Activated CD8-positive, alpha-beta T cell treated with anti-CD3 and anti-CD28 coated beads, Interleukin-2, amount 10 ng/mL, durations not matched to agents 7 days and 5 days (primary cell): ENCODE measurements at regions not wholly inside any gene's neighbourhood (a gene's known extent, or its start where the extent isn't known, plus 50 kb on each side); places are given as distances from the start of the nearest gene placed in this dataset.

Source experiments
- ATAC-seq: fragments of 150-1000 bp; cut with Tn5 transposase; one replicate; pipeline ENCODE4 v1.10.0; 2021; ENCODE audit warnings: moderate library complexity
- CTCF ChIA-PET: fragments of 350-600 bp; sonication (Branson Sonifier 250); formaldehyde crosslinking; loops from one replicate; lab custom pipeline; 2021; ENCODE audit warnings: antibody characterized with exemption; lab: Charles Lee
- POLR2A ChIA-PET: fragments of 350-600 bp; sonication (Branson Sonifier 250); formaldehyde crosslinking; loops from one replicate; lab custom pipeline; 2021; ENCODE audit warnings: antibody characterized with exemption; lab: Charles Lee
- DNase-seq: peaks from one replicate; pipeline ENCODE4 v3.0.0-alpha.2; 2020
- H3K27ac Mint-ChIP-seq: one replicate; pipeline ENCODE4 v1.8.0; 2021; ENCODE audit warnings: mild to moderate bottlenecking, mixed read lengths
- H3K27me3 Mint-ChIP-seq: one replicate; pipeline ENCODE4 v1.8.0; 2021; ENCODE audit warnings: low read depth, mixed read lengths
- H3K36me3 Mint-ChIP-seq: one replicate; pipeline ENCODE4 v1.8.0; 2021; ENCODE audit warnings: low read depth, mixed read lengths
- H3K4me1 Mint-ChIP-seq: one replicate; pipeline ENCODE4 v1.8.0; 2021; ENCODE audit warnings: low read depth, mixed read lengths
- H3K4me3 Mint-ChIP-seq: one replicate; pipeline ENCODE4 v1.8.0; 2021; ENCODE audit warnings: mild to moderate bottlenecking, mixed read lengths
- H3K9me3 Mint-ChIP-seq: one replicate; pipeline ENCODE4 v1.8.0; 2022; ENCODE audit warnings: mixed read lengths; ENCODE audit not compliant: insufficient read depth

DNA sequence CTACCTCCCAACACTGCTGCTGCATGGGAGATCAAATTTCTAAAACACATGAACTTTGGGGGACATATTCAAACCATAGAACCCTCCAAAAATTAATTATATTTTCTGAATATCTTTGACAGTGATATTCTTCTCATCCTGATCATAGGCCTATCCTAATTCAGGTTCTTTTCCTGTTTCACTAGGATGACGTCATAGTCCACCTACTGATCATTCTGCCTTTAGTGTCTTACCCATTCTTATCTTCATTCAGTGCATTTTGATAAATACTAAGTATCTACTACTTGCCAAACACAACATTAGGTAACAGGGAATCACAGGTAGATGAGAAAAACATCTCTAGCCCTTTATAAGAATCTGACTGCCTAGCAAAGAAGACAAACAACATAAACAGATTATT is 179.1 kb upstream of the PRLR start:
- H3K4me1 Mint-ChIP-seq, result no peaks in the 10 kb centered on the region
- no peaks in the 10 kb centered on the region for H3K9me3 Mint-ChIP-seq
- POLR2A ChIA-PET, result no interaction called here
- no peaks in the 10 kb centered on the region for H3K27me3 Mint-ChIP-seq
- H3K36me3 Mint-ChIP-seq, result no peaks in the 10 kb centered on the region
- no peak overlapping the region for H3K27ac Mint-ChIP-seq
- DNase-seq (no peak), ATAC-seq (no peak)
- CTCF ChIA-PET, result no interaction called here
- no peak overlapping the region for H3K4me3 Mint-ChIP-seq

DNA sequence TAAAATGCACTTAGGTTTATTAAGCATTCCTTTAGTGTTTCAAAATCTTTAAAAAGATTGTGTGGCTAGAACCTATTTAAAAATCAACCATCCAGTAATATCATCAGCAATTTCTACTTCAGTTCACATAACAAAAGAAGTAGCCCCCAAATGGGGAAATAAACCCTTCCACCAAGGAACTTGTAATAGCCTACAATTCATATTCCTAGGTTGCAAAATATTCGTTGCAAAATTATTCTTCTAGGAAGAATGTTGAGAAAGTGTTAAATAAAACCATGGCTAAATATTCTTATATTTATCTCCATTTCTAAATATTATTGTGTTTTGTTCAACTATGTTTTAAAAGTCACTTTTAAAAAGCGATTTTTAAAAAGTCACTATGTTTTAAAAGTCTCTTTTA is 177.9 kb upstream of the PRLR start:
- ATAC-seq (no peak), DNase-seq (no peak)
- Mint-ChIP-seq H3K9me3 (no peaks in the 10 kb centered on the region), H3K27ac (no peak overlapping the region), H3K4me1 (no peaks in the 10 kb centered on the region), H3K36me3 (no peaks in the 10 kb centered on the region), H3K4me3 (no peak overlapping the region), H3K27me3 (no peaks in the 10 kb centered on the region)
- POLR2A ChIA-PET, result no interaction called here
- CTCF ChIA-PET, result no interaction called here

DNA sequence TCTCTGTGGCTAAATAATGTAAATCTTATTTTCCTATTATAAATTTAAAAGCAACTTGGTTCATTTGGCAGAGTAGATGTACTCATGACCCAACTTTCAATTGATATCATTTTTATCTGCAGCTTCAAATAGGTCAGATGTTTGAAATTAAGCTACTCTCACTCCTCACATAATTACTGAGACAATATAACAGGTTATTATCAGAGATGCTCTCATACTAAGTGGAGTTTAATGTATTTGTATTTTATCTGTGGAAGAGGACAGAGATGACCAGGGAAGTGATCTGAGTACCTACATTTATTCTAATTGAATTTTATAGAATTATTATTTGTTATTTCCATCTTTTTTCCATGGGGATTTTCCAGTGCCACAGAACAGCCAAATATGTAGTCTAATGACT is 177.4 kb upstream of the PRLR start:
- Mint-ChIP-seq H3K27me3 (no peaks in the 10 kb centered on the region), H3K36me3 (no peaks in the 10 kb centered on the region), H3K9me3 (no peaks in the 10 kb centered on the region), H3K27ac (no peak overlapping the region), H3K4me1 (no peaks in the 10 kb centered on the region), H3K4me3 (no peak overlapping the region)
- ATAC-seq (no peak), DNase-seq (no peak)
- ChIA-PET POLR2A (no interaction called here), CTCF (no interaction called here)

DNA sequence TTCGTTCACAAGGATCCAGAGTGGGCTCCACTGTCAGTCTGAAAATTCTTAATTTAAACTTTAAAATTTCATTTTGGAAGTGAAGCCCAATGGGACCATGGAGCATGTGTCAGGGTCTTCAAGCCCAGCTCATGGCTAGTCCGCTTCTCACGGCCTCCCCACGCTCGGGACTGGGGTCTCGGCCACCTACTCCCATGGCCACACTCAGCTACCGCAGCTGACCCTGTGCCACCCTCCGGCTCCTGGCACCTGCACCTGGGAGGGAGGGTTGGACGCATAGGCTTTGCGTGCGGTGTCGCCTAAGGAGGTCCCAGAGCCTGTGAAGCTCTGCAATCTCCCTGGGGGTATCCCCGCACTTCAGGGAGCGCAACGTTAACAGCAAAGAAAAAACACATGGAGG is 175.7 kb upstream of the PRLR start:
- no peaks in the 10 kb centered on the region for H3K4me1 Mint-ChIP-seq
- no peaks in the 10 kb centered on the region for H3K36me3 Mint-ChIP-seq
- no peak for DNase-seq
- no peaks in the 10 kb centered on the region for H3K9me3 Mint-ChIP-seq
- no peak overlapping the region for H3K4me3 Mint-ChIP-seq
- ChIA-PET POLR2A (no interaction called here), CTCF (interaction anchor here (0.7 kb wide), 1 partner anchor 42 kb away, joined by 3 read pairs; no protein-coding TSS in a partner anchor)
- H3K27me3 Mint-ChIP-seq, result no peaks in the 10 kb centered on the region
- no peak overlapping the region for H3K27ac Mint-ChIP-seq
- no peak for ATAC-seq

DNA sequence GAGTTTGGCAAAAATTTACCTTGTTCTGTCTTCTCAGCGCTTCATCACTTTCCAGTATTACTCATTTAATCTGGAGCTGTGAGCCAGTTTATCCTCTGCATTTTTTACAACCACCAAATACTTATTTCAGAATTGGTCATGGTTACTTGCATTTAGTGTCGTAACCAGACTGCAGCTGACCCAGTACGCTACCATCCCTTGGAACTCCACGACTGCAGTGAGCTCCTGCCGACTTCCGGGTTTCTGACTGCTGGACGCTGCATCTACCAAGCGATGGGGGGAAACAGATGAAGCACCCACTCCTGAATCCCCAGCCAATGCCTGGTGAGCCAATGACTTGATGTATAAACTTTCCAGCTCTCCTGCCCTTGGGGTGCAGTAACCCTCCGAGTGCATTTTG is 174.4 kb upstream of the PRLR start:
- no peak for DNase-seq
- Mint-ChIP-seq H3K36me3 (no peaks in the 10 kb centered on the region), H3K27ac (no peak overlapping the region), H3K4me1 (no peaks in the 10 kb centered on the region), H3K27me3 (no peaks in the 10 kb centered on the region), H3K9me3 (no peaks in the 10 kb centered on the region), H3K4me3 (no peak overlapping the region)
- ChIA-PET CTCF (no interaction called here), POLR2A (no interaction called here)
- no peak for ATAC-seq

DNA sequence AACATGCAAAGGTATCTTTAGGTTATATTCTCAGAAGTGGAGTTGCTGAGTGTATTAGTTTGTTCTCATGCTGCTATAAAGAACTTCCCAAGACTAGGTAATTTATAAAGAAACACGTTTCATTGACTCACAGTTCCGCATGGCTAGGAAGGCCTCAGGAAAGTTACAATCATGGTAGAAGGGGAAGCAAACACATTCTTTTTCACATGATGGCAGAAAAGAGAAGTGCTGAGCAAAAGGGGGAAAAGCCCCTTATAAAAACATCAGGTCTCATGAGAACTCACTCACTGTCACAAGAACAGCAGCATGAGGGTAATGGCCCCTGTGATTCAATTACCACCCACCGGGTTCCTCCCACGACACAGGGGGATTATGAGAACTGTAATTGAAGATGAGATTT is 163.6 kb upstream of the PRLR start:
- Mint-ChIP-seq H3K27ac (no peak overlapping the region), H3K36me3 (no peaks in the 10 kb centered on the region), H3K27me3 (no peaks in the 10 kb centered on the region), H3K9me3 (no peaks in the 10 kb centered on the region), H3K4me3 (no peak overlapping the region), H3K4me1 (no peaks in the 10 kb centered on the region)
- CTCF ChIA-PET, result no interaction called here
- POLR2A ChIA-PET, result no interaction called here
- ATAC-seq (no peak), DNase-seq (no peak)

DNA sequence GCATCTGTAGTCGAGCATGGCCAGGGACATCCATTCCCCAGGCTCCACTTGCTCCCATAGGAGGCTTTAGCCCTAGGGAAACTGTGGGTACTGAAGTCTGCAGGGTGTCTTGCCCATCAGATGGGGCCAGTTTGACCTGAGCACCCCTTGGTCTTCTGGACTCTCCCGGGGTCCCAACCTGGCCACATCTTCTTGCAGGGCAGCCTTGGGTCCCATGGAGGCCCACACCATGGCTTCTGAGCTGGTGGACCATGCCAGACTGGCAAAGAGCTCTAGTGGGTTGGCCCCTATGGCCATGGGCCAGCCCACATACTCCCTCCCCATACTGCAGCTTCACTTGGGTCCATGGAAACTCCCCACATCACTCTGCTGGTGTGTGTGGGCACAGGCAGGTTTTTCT is 154.4 kb upstream of the PRLR start:
- H3K27ac Mint-ChIP-seq, result no peak overlapping the region
- ATAC-seq, result no peak
- no peaks in the 10 kb centered on the region for H3K27me3 Mint-ChIP-seq
- H3K4me1 Mint-ChIP-seq, result no peaks in the 10 kb centered on the region
- no peak for DNase-seq
- H3K36me3 Mint-ChIP-seq, result no peaks in the 10 kb centered on the region
- H3K9me3 Mint-ChIP-seq, result no peaks in the 10 kb centered on the region
- CTCF ChIA-PET, result no interaction called here
- H3K4me3 Mint-ChIP-seq, result no peak overlapping the region
- POLR2A ChIA-PET, result interaction anchor here (0.5 kb wide), 1 partner anchor 19 kb away, joined by 3 read pairs; no protein-coding TSS in a partner anchor

GRCh38 chr5:35383041-35383440 is 152.8 kb upstream of the PRLR start:
- Mint-ChIP-seq H3K4me1 (no peaks in the 10 kb centered on the region), H3K27me3 (no peaks in the 10 kb centered on the region), H3K9me3 (no peaks in the 10 kb centered on the region), H3K36me3 (no peaks in the 10 kb centered on the region), H3K27ac (no peak overlapping the region), H3K4me3 (no peak overlapping the region)
- CTCF ChIA-PET, result no interaction called here
- DNase-seq (no peak), ATAC-seq (no peak)
- POLR2A ChIA-PET, result no interaction called here

DNA sequence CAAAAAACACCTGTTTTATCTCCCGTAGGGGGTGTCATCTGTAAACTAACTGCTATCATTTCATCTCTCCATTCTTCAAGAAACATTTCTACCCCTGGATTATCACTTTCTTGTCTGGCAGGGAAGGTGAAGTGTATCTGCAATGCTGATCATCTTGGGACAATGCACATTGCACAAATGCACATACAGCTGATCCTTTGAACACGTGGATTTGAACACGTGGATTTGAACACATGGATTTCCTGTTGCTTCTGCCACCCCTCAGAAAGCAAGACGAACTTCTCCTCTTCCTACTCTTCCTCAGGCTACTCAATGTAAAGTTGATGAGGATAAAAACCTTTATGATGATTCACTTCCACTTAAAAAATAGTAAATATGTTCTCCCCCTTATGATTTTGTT is 147.4 kb upstream of the PRLR start:
- Mint-ChIP-seq H3K9me3 (no peaks in the 10 kb centered on the region), H3K4me1 (no peaks in the 10 kb centered on the region), H3K4me3 (no peak overlapping the region), H3K36me3 (no peaks in the 10 kb centered on the region), H3K27ac (no peak overlapping the region), H3K27me3 (no peaks in the 10 kb centered on the region)
- DNase-seq (no peak), ATAC-seq (no peak)
- CTCF ChIA-PET, result no interaction called here
- POLR2A ChIA-PET, result no interaction called here

- DNase-seq (no peak), ATAC-seq (no peak)
- CTCF ChIA-PET, result no interaction called here
- no peaks in the 10 kb centered on the region for H3K36me3 Mint-ChIP-seq
- no peaks in the 10 kb centered on the region for H3K9me3 Mint-ChIP-seq
- H3K4me3 Mint-ChIP-seq, result no peak overlapping the region
- POLR2A ChIA-PET, result no interaction called here
- H3K27me3 Mint-ChIP-seq, result no peaks in the 10 kb centered on the region
- H3K27ac Mint-ChIP-seq, result no peak overlapping the region
- H3K4me1 Mint-ChIP-seq, result no peaks in the 10 kb centered on the region
Measured at GRCh38 chr5:35374584-35374983, 144.3 kb upstream of the PRLR start.

DNA sequence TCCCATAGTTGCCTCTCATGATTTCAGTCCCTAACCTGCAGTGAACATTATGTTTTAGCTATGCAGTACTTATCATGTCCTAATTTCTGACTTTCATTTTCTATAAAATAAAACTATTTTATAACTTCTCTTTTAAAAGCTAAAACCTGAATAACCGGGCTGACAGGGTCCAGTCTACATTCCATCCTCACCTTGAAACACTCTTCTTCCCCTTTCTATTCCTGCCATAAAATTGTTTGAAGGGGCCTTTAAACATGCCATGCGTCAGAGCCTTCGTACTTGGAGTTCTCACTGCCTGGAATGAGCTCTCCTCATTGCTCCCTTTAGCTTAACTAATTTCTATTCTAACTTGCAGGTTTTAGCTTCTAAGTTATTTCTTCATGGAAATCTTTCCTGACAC is 143.0 kb upstream of the PRLR start:
- Mint-ChIP-seq H3K36me3 (no peaks in the 10 kb centered on the region), H3K9me3 (no peaks in the 10 kb centered on the region), H3K27ac (no peak overlapping the region), H3K4me3 (no peak overlapping the region), H3K27me3 (no peaks in the 10 kb centered on the region), H3K4me1 (no peaks in the 10 kb centered on the region)
- ChIA-PET POLR2A (no interaction called here), CTCF (no interaction called here)
- no peak for ATAC-seq
- DNase-seq, result no peak

- CTCF ChIA-PET, result no interaction called here
- no peak overlapping the region for H3K27ac Mint-ChIP-seq
- H3K4me3 Mint-ChIP-seq, result no peak overlapping the region
- H3K27me3 Mint-ChIP-seq, result no peaks in the 10 kb centered on the region
- DNase-seq (no peak), ATAC-seq (no peak)
- H3K4me1 Mint-ChIP-seq, result no peaks in the 10 kb centered on the region
- no peaks in the 10 kb centered on the region for H3K9me3 Mint-ChIP-seq
- H3K36me3 Mint-ChIP-seq, result no peaks in the 10 kb centered on the region
- POLR2A ChIA-PET, result no interaction called here
Measured at GRCh38 chr5:35372482-35372881, 142.2 kb upstream of the PRLR start.

DNA sequence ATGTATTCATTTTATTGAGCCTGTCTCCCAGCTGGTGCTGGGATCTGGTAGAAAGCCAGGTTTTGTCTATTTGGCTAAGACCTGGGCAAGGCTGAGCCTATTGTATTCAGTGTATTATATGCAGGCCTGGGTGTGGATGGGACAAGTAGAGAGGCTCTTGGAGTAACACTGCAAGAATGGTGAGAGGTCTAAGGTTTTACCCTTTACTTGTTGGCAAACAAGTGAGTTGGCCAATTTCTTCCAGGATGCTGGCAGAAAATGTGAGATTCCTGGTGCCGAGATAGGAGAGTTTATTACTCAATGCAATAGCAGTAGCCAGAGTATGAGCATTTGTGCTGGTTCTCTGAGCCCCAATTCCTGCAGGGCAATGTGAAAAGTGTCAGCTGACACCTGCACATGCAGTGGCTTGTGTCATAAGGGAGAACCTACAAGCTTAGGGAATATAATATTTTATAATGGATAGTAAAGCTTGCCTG is 141.7 kb upstream of the PRLR start:
- DNase-seq (no peak), ATAC-seq (no peak)
- Mint-ChIP-seq H3K27ac (no peak overlapping the region), H3K36me3 (no peaks in the 10 kb centered on the region), H3K4me3 (no peak overlapping the region), H3K9me3 (no peaks in the 10 kb centered on the region), H3K4me1 (no peaks in the 10 kb centered on the region), H3K27me3 (no peaks in the 10 kb centered on the region)
- ChIA-PET CTCF (no interaction called here), POLR2A (no interaction called here)
